Ishikawa (cell line): ENCODE measurements at regions not wholly inside any gene's neighbourhood (a gene's known extent, or its start where the extent isn't known, plus 50 kb on each side); places are given as distances from the start of the nearest gene placed in this dataset.

Experiments used
- CEBPB ChIP-seq: IDR thresholded peaks from 2 replicates; pipeline ENCODE4 v1.6.1; 2012
- EP300 ChIP-seq: IDR thresholded peaks from 2 replicates; pipeline ENCODE4 v1.6.1; 2012; ENCODE audit warnings: borderline replicate concordance
- RAD21 ChIP-seq: IDR thresholded peaks from 2 replicates; pipeline ENCODE4 v1.6.1; 2012; ENCODE audit warnings: low read depth
- TAF1 ChIP-seq: IDR thresholded peaks from 2 replicates; pipeline ENCODE4 v1.6.1; 2012; ENCODE audit warnings: low read depth, mild to moderate bottlenecking
- TEAD4 ChIP-seq: IDR thresholded peaks from 2 replicates; pipeline ENCODE4 v1.6.1; 2012
- ZBTB7A ChIP-seq: IDR thresholded peaks from 2 replicates; pipeline ENCODE4 v1.6.1; 2012; ENCODE audit warnings: low read depth
- TF ChIP-seq, protein P1 (sequence below): IDR thresholded peaks from 2 replicates; pipeline ENCODE4 v1.6.1; 2012; ENCODE audit warnings: low read depth, mild to moderate bottlenecking
- TF ChIP-seq, protein P2 (sequence below): IDR thresholded peaks from 2 replicates; pipeline ENCODE4 v1.6.1; 2012
- TF ChIP-seq, protein P3 (sequence below): IDR thresholded peaks from 2 replicates; pipeline ENCODE4 v1.6.1; 2012

GRCh38 chr2:204255526-204255925 is 289.7 kb upstream of the PARD3B start:
- TF ChIP-seq TAF1 = no peak
- TF ChIP-seq, protein P1, sequence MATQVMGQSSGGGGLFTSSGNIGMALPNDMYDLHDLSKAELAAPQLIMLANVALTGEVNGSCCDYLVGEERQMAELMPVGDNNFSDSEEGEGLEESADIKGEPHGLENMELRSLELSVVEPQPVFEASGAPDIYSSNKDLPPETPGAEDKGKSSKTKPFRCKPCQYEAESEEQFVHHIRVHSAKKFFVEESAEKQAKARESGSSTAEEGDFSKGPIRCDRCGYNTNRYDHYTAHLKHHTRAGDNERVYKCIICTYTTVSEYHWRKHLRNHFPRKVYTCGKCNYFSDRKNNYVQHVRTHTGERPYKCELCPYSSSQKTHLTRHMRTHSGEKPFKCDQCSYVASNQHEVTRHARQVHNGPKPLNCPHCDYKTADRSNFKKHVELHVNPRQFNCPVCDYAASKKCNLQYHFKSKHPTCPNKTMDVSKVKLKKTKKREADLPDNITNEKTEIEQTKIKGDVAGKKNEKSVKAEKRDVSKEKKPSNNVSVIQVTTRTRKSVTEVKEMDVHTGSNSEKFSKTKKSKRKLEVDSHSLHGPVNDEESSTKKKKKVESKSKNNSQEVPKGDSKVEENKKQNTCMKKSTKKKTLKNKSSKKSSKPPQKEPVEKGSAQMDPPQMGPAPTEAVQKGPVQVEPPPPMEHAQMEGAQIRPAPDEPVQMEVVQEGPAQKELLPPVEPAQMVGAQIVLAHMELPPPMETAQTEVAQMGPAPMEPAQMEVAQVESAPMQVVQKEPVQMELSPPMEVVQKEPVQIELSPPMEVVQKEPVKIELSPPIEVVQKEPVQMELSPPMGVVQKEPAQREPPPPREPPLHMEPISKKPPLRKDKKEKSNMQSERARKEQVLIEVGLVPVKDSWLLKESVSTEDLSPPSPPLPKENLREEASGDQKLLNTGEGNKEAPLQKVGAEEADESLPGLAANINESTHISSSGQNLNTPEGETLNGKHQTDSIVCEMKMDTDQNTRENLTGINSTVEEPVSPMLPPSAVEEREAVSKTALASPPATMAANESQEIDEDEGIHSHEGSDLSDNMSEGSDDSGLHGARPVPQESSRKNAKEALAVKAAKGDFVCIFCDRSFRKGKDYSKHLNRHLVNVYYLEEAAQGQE = no peak
- TF ChIP-seq CEBPB = no peak
- no peak for TF ChIP-seq TEAD4
- no peak for TF ChIP-seq RAD21
- no peak for TF ChIP-seq EP300
- TF ChIP-seq ZBTB7A = no peak
- TF ChIP-seq, protein P2, sequence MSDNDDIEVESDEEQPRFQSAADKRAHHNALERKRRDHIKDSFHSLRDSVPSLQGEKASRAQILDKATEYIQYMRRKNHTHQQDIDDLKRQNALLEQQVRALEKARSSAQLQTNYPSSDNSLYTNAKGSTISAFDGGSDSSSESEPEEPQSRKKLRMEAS = no peak
- TF ChIP-seq, protein P3, sequence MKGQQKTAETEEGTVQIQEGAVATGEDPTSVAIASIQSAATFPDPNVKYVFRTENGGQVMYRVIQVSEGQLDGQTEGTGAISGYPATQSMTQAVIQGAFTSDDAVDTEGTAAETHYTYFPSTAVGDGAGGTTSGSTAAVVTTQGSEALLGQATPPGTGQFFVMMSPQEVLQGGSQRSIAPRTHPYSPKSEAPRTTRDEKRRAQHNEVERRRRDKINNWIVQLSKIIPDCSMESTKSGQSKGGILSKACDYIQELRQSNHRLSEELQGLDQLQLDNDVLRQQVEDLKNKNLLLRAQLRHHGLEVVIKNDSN = no peak
